K562 (cell line): ENCODE measurements at regions not wholly inside any gene's neighbourhood (a gene's known extent, or its start where the extent isn't known, plus 50 kb on each side); places are given as distances from the start of the nearest gene placed in this dataset.
"Not testable (repeated sequence)": the region's sequence is repeated elsewhere in the genome, so short reads cannot be mapped to it uniquely, and the experiment has no call there.

ENCODE experiments used
- ATAC-seq: fragments of 200-7000 bp; cut with Tn5 transposase; 3 replicates; pipeline ENCODE4 v1.9.1; 2020; ENCODE audit warnings: moderate library complexity
- BruUV-seq: library from RNA; stranded (reverse); fragments of 400-500 nt; replicated peaks from 2 replicates; lab custom pipeline; 2021; lab: Mats Ljungman, UMichigan
- CTCF ChIA-PET: fragments of 300-600 bp; formaldehyde crosslinking; extraction: SDS; loops from one replicate; lab custom pipeline; 2021; ENCODE audit warnings: low intra/inter-chr PET ratio; lab: Yijun Ruan, JAX
- POLR2A ChIA-PET: fragments of 300-600, 350-650 bp; sonication (Branson Sonifier 250); formaldehyde crosslinking; extraction: SDS; loops from one replicate; lab custom pipeline; 2021; ENCODE audit warnings: antibody characterized with exemption, inconsistent platforms; lab: Yijun Ruan, JAX
- DNase-seq, 4 experiments: peaks; one replicate each; pipeline versions ENCODE4 v3.0.0 to v3.0.0-alpha.2; 2011 to 2018; ENCODE audit warnings: low spot score in 3 of 4, mixed read lengths in 3 of 4; ENCODE audit errors: extremely low read depth in 1 of 4
- FAIRE-seq: peaks from 2 replicates; lab custom pipeline; 2011; peaks lifted over from hg19 to GRCh38; lab: Jason Lieb, UNC
- H2AFZ ChIP-seq: 2 replicates; pipeline ENCODE4 v1.6.0; 2011; ENCODE audit warnings: low read depth, low read length, control low read depth, inconsistent platforms
- H3K27ac ChIP-seq: fragments of 200-600 bp; 3 replicates; pipeline ENCODE4 v1.8.0; 2011; ENCODE audit warnings: low read depth, mild to moderate bottlenecking, control low read depth, inconsistent platforms, low read length, moderate library complexity, mixed read lengths; ENCODE audit errors: extremely low read depth
- H3K27me3 ChIP-seq, 2 experiments: fragments of 300-600 bp in 1 of 2; 2 replicates in 1 of 2; 3 replicates in 1 of 2; pipeline versions ENCODE4 v1.6.0 to v1.8.0; 2011; ENCODE audit warnings: inconsistent platforms in 2 of 2, low read length in 2 of 2, mild to moderate bottlenecking in 1 of 2, mixed read lengths in 1 of 2, moderate library complexity in 1 of 2; ENCODE audit not compliant: control insufficient read depth in 2 of 2, insufficient read depth in 2 of 2
- H3K36me3 ChIP-seq: fragments of 300-600 bp; 3 replicates; pipeline ENCODE4 v1.8.0; 2011; ENCODE audit warnings: mild to moderate bottlenecking, low read length, inconsistent platforms; ENCODE audit not compliant: control insufficient read depth, insufficient read depth
- H3K4me1 ChIP-seq, 2 experiments: fragments of 200-600 bp in 1 of 2; replicated peaks in 1 of 2; 2 replicates in 1 of 2; 3 replicates in 1 of 2; pipeline versions ENCODE4 v1.5.1 to v1.8.0; 2011; ENCODE audit warnings: inconsistent platforms in 2 of 2, low read length in 2 of 2, mild to moderate bottlenecking in 1 of 2, mixed read lengths in 1 of 2, moderate library complexity in 1 of 2; ENCODE audit not compliant: control insufficient read depth in 2 of 2, insufficient read depth in 2 of 2
- H3K4me2 ChIP-seq: 2 replicates; pipeline ENCODE4 v1.6.1; 2011; ENCODE audit warnings: low read length, control low read depth, inconsistent platforms, mixed read lengths; ENCODE audit not compliant: insufficient read depth
- H3K4me3 ChIP-seq: fragments of 200-600 bp; sonication (generic), shearing (Covaris generic); 2 replicates; pipeline ENCODE4 v1.5.1; 2016; ENCODE audit warnings: control low read depth, inconsistent platforms
- H3K79me2 ChIP-seq: fragments of 200-600 bp; 3 replicates; pipeline ENCODE4 v1.8.0; 2011; ENCODE audit warnings: low read length, inconsistent platforms; ENCODE audit not compliant: control insufficient read depth, insufficient read depth
- H3K9ac ChIP-seq, 2 experiments: 2 replicates each; pipeline versions ENCODE4 v1.6.0 to v1.6.1; 2011; ENCODE audit warnings: low read depth in 2 of 2, low read length in 2 of 2, control low read depth in 1 of 2, inconsistent platforms in 1 of 2, mild to moderate bottlenecking in 1 of 2, mixed read lengths in 1 of 2; ENCODE audit not compliant: insufficient read depth in 1 of 2
- H3K9me1 ChIP-seq: one replicate; pipeline ENCODE4 v1.6.0; 2011; ENCODE audit warnings: inconsistent platforms, mild to moderate bottlenecking, low read length, moderate library complexity; ENCODE audit not compliant: control insufficient read depth, insufficient read depth
- H3K9me3 ChIP-seq: replicated peaks from 2 replicates; pipeline ENCODE4 v1.5.1; 2011; ENCODE audit warnings: low read depth, low read length, inconsistent platforms; ENCODE audit not compliant: control insufficient read depth, insufficient read depth
- H4K20me1 ChIP-seq: replicated peaks from 2 replicates; pipeline ENCODE4 v1.6.1; 2011; ENCODE audit warnings: low read length, inconsistent platforms, mixed read lengths; ENCODE audit not compliant: control insufficient read depth, insufficient read depth
- HDAC1 ChIP-seq, 2 experiments: fragments of 450-650 bp; IDR thresholded peaks; 2 replicates each; pipeline ENCODE4 v1.6.1; 2016 to 2017; ENCODE audit warnings: inconsistent platforms in 1 of 2, mild to moderate bottlenecking in 1 of 2, moderate library complexity in 1 of 2
- HMG20B ChIP-seq: fragments of 250-450 bp; sonication (Bioruptor Pico); IDR thresholded peaks from 2 replicates; pipeline ENCODE4 v1.5.0; 2021; ENCODE audit warnings: mild to moderate bottlenecking
- KLF1 ChIP-seq: fragments of 450-650 bp; IDR thresholded peaks from 2 replicates; pipeline ENCODE4 v1.6.1; 2016; ENCODE audit warnings: missing genetic modification characterization, missing compliant biosample characterization
- ZNF165 ChIP-seq: fragments of 250-450 bp; sonication (Bioruptor Pico); IDR thresholded peaks from 2 replicates; pipeline ENCODE4 v1.4.0; 2020; ENCODE audit warnings: borderline replicate concordance
- ZNF41 ChIP-seq: fragments of 250-450 bp; sonication (Bioruptor Pico); conservative IDR thresholded peaks from 2 replicates; pipeline ENCODE4 v1.4.0; 2020; ENCODE audit warnings: mild to moderate bottlenecking
- ZNF766 ChIP-seq: fragments of 200-800 bp; sonication (Bioruptor generic); conservative IDR thresholded peaks from 2 replicates; pipeline ENCODE4 v1.6.1; 2016; ENCODE audit warnings: missing genetic modification characterization, missing compliant biosample characterization
- WGBS: fragments of 100-300 bp; shearing (Covaris generic); methylation state at CpG from one replicate; pipeline ENCODE4 v1.1.6; 2016; ENCODE audit warnings: low coverage, mixed read lengths; ENCODE audit not compliant: insufficient coverage; ENCODE audit errors: missing lambda C conversion rate; 5-methylcytosine and 5-hydroxymethylcytosine counted together
- in situ Hi-C: fragments of 300-500 bp; cut with MboI; formaldehyde crosslinking; loops from 4 replicates; pipeline ENCODE4 v1.15.0; 2018; ENCODE audit warnings: inconsistent platforms, mixed read lengths
- intact Hi-C: fragments of 100-400 bp; cut with micrococcal nuclease; formaldehyde crosslinking; loops from 2 replicates; pipeline ENCODE4 v1.14.2; 2022
- TF ChIP-seq, protein P1 (sequence below): fragments of 250-450 bp; sonication (Bioruptor Pico); IDR thresholded peaks from 2 replicates; pipeline ENCODE4 v1.9.0; 2021; ENCODE audit warnings: mild to moderate bottlenecking

- WGBS: 3% methylated on average over 15 of the region's 16 CpGs
Observed at GRCh38 chr7:79977481-79977880, 157.2 kb upstream of the GNAI1 start.

DNA sequence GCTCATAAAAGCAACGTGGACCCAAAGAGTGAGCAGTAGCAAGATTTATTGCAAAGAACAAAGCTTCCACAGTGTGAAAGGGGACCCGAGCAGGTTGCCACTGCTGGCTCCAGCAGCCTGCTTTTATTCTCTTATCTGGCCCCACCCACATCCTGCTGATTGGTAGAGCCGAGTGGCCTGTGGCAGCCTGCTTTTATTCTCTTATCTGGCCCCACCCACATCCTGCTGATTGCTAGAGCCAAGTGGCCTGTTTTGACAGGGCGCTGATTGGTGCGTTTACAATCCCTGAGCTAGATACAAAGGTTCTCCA, 158.0 kb upstream of the GNAI1 start:
- H3K4me2 ChIP-seq, intact Hi-C loops, H3K4me3 ChIP-seq, ATAC-seq, H3K9me1 ChIP-seq, H3K9ac ChIP-seq, DNase-seq, H4K20me1 ChIP-seq, H3K36me3 ChIP-seq, H2AFZ ChIP-seq, in situ Hi-C loops, BruUV-seq, FAIRE-seq, H3K9me3 ChIP-seq, H3K27ac ChIP-seq, POLR2A ChIA-PET, CTCF ChIA-PET, H3K27me3 ChIP-seq, H3K4me1 ChIP-seq, H3K79me2 ChIP-seq: not testable (repeated sequence)
- WGBS: 1% methylated on average over 5 of the region's 5 CpGs

More at GRCh38 chr7:79977481-79977880, 157.2 kb upstream of the GNAI1 start:
- intact Hi-C loops: no loop called here
- ATAC-seq (no peak), FAIRE-seq (no peak), DNase-seq (no peak)
- Histone ChIP-seq H3K9me3 (no peaks in the 10 kb centered on the region), H3K36me3 (no peaks in the 10 kb centered on the region), H4K20me1 (no peaks in the 10 kb centered on the region), H3K27ac (no peak overlapping the region), H3K27me3 (no peaks in the 10 kb centered on the region), H3K9ac (no peak overlapping the region), H3K9me1 (no peaks in the 10 kb centered on the region), H3K4me1 (no peaks in the 10 kb centered on the region), H3K79me2 (no peaks in the 10 kb centered on the region), H3K4me3 (no peak overlapping the region), H3K4me2 (no peak overlapping the region), H2AFZ (no peak overlapping the region)
- POLR2A ChIA-PET: no interaction called here
- CTCF ChIA-PET: no interaction called here
- in situ Hi-C loops: no loop called here
- TF ChIP-seq, protein P1, sequence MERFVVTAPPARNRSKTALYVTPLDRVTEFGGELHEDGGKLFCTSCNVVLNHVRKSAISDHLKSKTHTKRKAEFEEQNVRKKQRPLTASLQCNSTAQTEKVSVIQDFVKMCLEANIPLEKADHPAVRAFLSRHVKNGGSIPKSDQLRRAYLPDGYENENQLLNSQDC: no peak
- TF ChIP-seq HDAC1 (IDR thresholded peaks at IDR 0.05): no peak
- TF ChIP-seq KLF1: no peak
- TF ChIP-seq ZNF41 (CRISPR knock-in tag): no peak
- no peak for TF ChIP-seq ZNF165 (CRISPR knock-in tag)
- TF ChIP-seq ZNF766: no peak
- TF ChIP-seq HMG20B (CRISPR knock-in tag): no peak
- BruUV-seq: no TSS peak

- H3K9me1 ChIP-seq, BruUV-seq, H3K27me3 ChIP-seq, CTCF ChIA-PET, H3K4me3 ChIP-seq, H4K20me1 ChIP-seq, intact Hi-C loops, H3K27ac ChIP-seq, H3K36me3 ChIP-seq, H3K4me1 ChIP-seq, DNase-seq, H3K79me2 ChIP-seq, ATAC-seq, H3K4me2 ChIP-seq, in situ Hi-C loops, FAIRE-seq, H2AFZ ChIP-seq, H3K9me3 ChIP-seq, H3K9ac ChIP-seq: not testable (repeated sequence)
- POLR2A ChIA-PET: interaction anchor here (0.7 kb wide), 1 partner anchor 83 kb away, joined by 3 read pairs; no protein-coding TSS in a partner anchor
- WGBS: 3% methylated on average over 26 of the region's 26 CpGs
Observed at GRCh38 chr7:79975986-79976710, 158.5 kb upstream of the GNAI1 start.
